Tibial artery (tissue), 4 donors: ENCODE measurements at regions not wholly inside any gene's neighbourhood (a gene's known extent, or its start where the extent isn't known, plus 50 kb on each side); places are given as distances from the start of the nearest gene placed in this dataset.

ENCODE experiments used
- DNase-seq, 2 donors: peaks; one replicate each; pipeline ENCODE4 v3.0.0-alpha.2; 2019
- H3K27ac ChIP-seq, 2 donors: fragments of 200-600 bp; sonication (generic) in 1 of 2; 1 replicate in 1 of 2; 2 replicates in 1 of 2; pipeline ENCODE4 v1.5.1; 2018 to 2019; ENCODE audit warnings: mild to moderate bottlenecking in 1 of 2
- H3K27me3 ChIP-seq, 2 donors: fragments of 200-600 bp; sonication (generic) in 1 of 2; one replicate each; pipeline versions ENCODE4 v1.5.1 to v1.6.0; 2016 to 2019
- H3K36me3 ChIP-seq, 3 donors: fragments of 200-600 bp; sonication (generic) in 2 of 3; one replicate each; pipeline ENCODE4 v1.5.1; 2016 to 2019; ENCODE audit warnings: mild to moderate bottlenecking in 2 of 3
- H3K4me1 ChIP-seq, 4 donors: fragments of 200-600 bp; sonication (generic) in 2 of 4; 1 replicate in 3 of 4; 2 replicates in 1 of 4; pipeline ENCODE4 v1.5.1; 2016 to 2019
- H3K4me3 ChIP-seq, 2 donors: fragments of 200-600 bp; sonication (generic) in 1 of 2; 1 replicate in 1 of 2; 2 replicates in 1 of 2; pipeline ENCODE4 v1.5.1; 2018 to 2019; ENCODE audit warnings: mild to moderate bottlenecking in 2 of 2
- H3K9me3 ChIP-seq, 3 donors: fragments of 200-600 bp; sonication (generic) in 1 of 3; one replicate each; pipeline ENCODE4 v1.5.1; 2016 to 2019
- CTCF ChIP-seq, 2 experiments: fragments of 200-600 bp in 1 of 2; fragments of 450-650 bp in 1 of 2; IDR thresholded peaks; one replicate each; pipeline ENCODE4 v1.5.1; 2017 to 2019; ENCODE audit warnings: antibody characterized with exemption in 2 of 2, mild to moderate bottlenecking in 1 of 2, moderate library complexity in 1 of 2
- intact Hi-C: fragments of 100-400 bp; cut with DNase I; formaldehyde crosslinking; loops from one replicate; pipeline ENCODE4 v1.15.0; 2023; ENCODE audit warnings: low total_unique reads

- intact Hi-C loops, result no loop called here
- no peaks in the 10 kb centered on the region for H3K27me3 ChIP-seq
- no peak for TF ChIP-seq CTCF (IDR thresholded peaks at IDR 0.05)
- no peak overlapping the region for H3K4me3 ChIP-seq
- H3K36me3 ChIP-seq, result no peaks in the 10 kb centered on the region
- no peak for DNase-seq
- no peaks in the 10 kb centered on the region for H3K4me1 ChIP-seq
- H3K27ac ChIP-seq, result no peak overlapping the region
- H3K9me3 ChIP-seq, result no peaks in the 10 kb centered on the region
Measured at GRCh38 chr12:61863811-61864210, 396.4 kb upstream of the USP15 start.

GRCh38 chr12:61869796-61870195 is 390.4 kb upstream of the USP15 start:
- Histone ChIP-seq H3K9me3 (no peaks in the 10 kb centered on the region), H3K4me3 (no peak overlapping the region), H3K4me1 (no peaks in the 10 kb centered on the region), H3K27ac (no peak overlapping the region), H3K27me3 (no peaks in the 10 kb centered on the region), H3K36me3 (no peaks in the 10 kb centered on the region)
- intact Hi-C loops, result no loop called here
- no peak for DNase-seq
- TF ChIP-seq CTCF (IDR thresholded peaks at IDR 0.05), result no peak

GRCh38 chr12:61870658-61871484 is 389.3 kb upstream of the USP15 start:
- Histone ChIP-seq H3K4me3 (no peak overlapping the region), H3K27me3 (no peaks in the 10 kb centered on the region), H3K27ac (no peak overlapping the region), H3K4me1 (no peaks in the 10 kb centered on the region), H3K9me3 (no peaks in the 10 kb centered on the region), H3K36me3 (no peaks in the 10 kb centered on the region)
- intact Hi-C loops, result no loop called here
- no peak for TF ChIP-seq CTCF (IDR thresholded peaks at IDR 0.05)
- no peak for DNase-seq

GRCh38 chr12:61871485-61871810 is 388.8 kb upstream of the USP15 start:
- intact Hi-C loops, result no loop called here
- H3K4me3 ChIP-seq, result no peak overlapping the region

GRCh38 chr12:61879229-61879628 is 381.0 kb upstream of the USP15 start:
- H3K36me3 ChIP-seq, result no peaks in the 10 kb centered on the region
- DNase-seq, result no peak
- no peaks in the 10 kb centered on the region for H3K4me1 ChIP-seq
- H3K9me3 ChIP-seq, result no peaks in the 10 kb centered on the region
- intact Hi-C loops, result no loop called here
- no peaks in the 10 kb centered on the region for H3K27me3 ChIP-seq
- no peak overlapping the region for H3K27ac ChIP-seq
- H3K4me3 ChIP-seq, result no peak overlapping the region
- TF ChIP-seq CTCF (IDR thresholded peaks at IDR 0.05), result no peak

More at GRCh38 chr12:61871485-61871810, 388.8 kb upstream of the USP15 start:
- no peaks in the 10 kb centered on the region for H3K36me3 ChIP-seq
- H3K27ac ChIP-seq, result no peak overlapping the region
- no peak for TF ChIP-seq CTCF (IDR thresholded peaks at IDR 0.05)
- DNase-seq, result no peak
- H3K9me3 ChIP-seq, result no peaks in the 10 kb centered on the region
- no peaks in the 10 kb centered on the region for H3K27me3 ChIP-seq
- H3K4me1 ChIP-seq, result no peaks in the 10 kb centered on the region
